PC-9 (cell line): ENCODE measurements at regions not wholly inside any gene's neighbourhood (a gene's known extent, or its start where the extent isn't known, plus 50 kb on each side); places are given as distances from the start of the nearest gene placed in this dataset.

Source experiments
- CTCF ChIP-seq: fragments of 200-600 bp; sonication (generic); conservative IDR thresholded peaks from 2 replicates; pipeline ENCODE4 v1.6.1; 2017; ENCODE audit warnings: mixed run types, antibody characterized with exemption, mild to moderate bottlenecking, moderate library complexity
- EZH2 ChIP-seq: fragments of 200-600 bp; sonication (generic); IDR thresholded peaks from 2 replicates; pipeline ENCODE4 v1.8.0; 2017; ENCODE audit warnings: antibody characterized with exemption, low read depth

GRCh38 chr4:44961001-44961755, 234.8 kb upstream of the GNPDA2 start:
- TF ChIP-seq CTCF (no peak), EZH2 (no peak)
